Epithelial cell of esophagus (primary cell): ENCODE measurements at regions not wholly inside any gene's neighbourhood (a gene's known extent, or its start where the extent isn't known, plus 50 kb on each side); places are given as distances from the start of the nearest gene placed in this dataset.

Experiments
- DNase-seq: peaks from one replicate; pipeline ENCODE4 v3.0.0; 2010; ENCODE audit warnings: low read depth
- H3K4me3 ChIP-seq: 2 replicates; pipeline ENCODE4 v1.5.1; 2011; ENCODE audit warnings: mild to moderate bottlenecking, low read length, control low read depth
- TF ChIP-seq, protein P1 (sequence below): IDR thresholded peaks from 2 replicates; pipeline ENCODE4 v1.5.1; 2011; ENCODE audit warnings: low read depth, mild to moderate bottlenecking, low read length, control low read depth, inconsistent platforms; ENCODE audit not compliant: insufficient read depth; ENCODE audit errors: missing control alignments

DNA sequence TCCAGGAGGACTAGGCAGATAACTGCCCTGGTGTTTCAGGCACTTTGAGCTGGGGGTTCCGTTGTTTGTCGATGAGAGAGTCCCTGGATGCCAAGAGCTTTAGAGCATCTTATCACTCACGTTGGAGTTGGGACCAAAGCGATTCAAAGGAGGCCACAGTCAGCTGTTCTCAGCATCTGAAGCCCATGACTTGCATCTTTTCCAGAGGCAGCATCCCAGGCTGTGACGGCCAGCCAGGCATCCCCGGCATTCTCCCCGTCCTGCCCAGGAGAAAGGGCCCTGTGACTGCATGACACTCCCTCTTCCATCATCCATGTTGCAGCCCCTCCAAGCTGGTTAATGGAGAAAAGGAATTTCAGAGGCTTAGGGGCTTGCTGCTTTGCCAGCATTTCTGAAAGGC, 520.3 kb downstream of the CDH26 start:
- TF ChIP-seq, protein P1, sequence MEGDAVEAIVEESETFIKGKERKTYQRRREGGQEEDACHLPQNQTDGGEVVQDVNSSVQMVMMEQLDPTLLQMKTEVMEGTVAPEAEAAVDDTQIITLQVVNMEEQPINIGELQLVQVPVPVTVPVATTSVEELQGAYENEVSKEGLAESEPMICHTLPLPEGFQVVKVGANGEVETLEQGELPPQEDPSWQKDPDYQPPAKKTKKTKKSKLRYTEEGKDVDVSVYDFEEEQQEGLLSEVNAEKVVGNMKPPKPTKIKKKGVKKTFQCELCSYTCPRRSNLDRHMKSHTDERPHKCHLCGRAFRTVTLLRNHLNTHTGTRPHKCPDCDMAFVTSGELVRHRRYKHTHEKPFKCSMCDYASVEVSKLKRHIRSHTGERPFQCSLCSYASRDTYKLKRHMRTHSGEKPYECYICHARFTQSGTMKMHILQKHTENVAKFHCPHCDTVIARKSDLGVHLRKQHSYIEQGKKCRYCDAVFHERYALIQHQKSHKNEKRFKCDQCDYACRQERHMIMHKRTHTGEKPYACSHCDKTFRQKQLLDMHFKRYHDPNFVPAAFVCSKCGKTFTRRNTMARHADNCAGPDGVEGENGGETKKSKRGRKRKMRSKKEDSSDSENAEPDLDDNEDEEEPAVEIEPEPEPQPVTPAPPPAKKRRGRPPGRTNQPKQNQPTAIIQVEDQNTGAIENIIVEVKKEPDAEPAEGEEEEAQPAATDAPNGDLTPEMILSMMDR = no peak
- DNase-seq = no peak

DNA sequence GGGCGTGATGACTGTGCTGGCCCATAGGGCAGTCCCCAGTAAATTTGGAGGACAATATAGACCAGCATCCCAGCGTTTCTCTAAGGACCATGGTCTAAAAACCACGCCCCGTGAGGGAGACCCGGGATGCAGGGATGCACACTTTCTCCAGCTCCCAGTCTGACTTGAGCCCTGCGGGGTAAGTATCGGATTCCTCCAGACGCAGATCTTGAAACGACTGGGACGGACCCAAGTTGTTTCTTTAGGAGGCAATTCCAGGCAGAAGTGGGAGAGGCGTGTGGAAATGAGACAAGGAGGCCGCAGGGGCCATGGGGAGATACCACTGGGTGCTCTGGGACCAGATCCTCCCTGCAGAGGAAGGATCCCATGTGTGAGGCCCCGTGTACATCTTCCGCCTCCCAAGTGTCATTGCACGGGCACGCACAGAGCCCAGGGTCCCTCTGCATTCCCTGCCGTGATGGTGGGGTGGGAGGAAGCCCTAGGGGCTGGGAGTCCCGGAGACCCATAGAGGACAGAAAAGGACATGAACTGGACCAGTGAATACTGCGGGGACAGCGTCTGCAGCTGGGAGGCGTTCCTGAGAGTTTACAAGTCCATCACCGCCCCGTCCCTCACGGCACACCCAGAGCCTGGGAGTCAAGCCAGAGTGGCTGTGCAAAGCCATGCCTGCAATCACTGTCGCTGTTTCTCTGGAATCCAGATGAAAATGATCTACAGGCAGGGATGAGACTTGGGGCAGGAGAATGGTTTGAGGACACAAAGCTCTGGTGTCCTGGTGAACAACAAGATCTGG, 522.9 kb downstream of the CDH26 start:
- no peak for DNase-seq
- no peak overlapping the region for H3K4me3 ChIP-seq
- TF ChIP-seq, protein P1 = no peak

More for the DNA sequence above, 520.3 kb downstream of the CDH26 start:
- H3K4me3 ChIP-seq = no peak overlapping the region

DNA sequence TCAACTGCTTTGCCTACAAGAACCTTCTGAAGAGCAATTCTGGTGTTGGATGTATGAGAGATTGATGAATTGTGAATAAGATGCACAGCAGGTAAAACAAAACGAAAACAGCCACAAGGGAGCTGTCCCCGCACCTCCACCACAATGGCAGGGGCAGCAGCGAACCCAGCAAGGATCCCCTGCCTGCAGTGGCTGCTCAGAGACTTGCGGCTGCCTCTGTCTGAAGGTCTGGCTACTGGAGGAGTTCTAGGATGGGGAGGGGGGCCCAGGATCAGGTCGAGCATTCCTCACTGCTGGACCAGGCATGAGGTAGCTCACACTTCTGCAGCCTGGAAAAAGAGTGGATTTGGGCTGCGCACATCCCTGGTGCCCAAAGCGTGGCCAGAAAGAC, 523.5 kb downstream of the CDH26 start:
- no peak overlapping the region for H3K4me3 ChIP-seq
- no peak for DNase-seq
- TF ChIP-seq, protein P1 = no peak

DNA sequence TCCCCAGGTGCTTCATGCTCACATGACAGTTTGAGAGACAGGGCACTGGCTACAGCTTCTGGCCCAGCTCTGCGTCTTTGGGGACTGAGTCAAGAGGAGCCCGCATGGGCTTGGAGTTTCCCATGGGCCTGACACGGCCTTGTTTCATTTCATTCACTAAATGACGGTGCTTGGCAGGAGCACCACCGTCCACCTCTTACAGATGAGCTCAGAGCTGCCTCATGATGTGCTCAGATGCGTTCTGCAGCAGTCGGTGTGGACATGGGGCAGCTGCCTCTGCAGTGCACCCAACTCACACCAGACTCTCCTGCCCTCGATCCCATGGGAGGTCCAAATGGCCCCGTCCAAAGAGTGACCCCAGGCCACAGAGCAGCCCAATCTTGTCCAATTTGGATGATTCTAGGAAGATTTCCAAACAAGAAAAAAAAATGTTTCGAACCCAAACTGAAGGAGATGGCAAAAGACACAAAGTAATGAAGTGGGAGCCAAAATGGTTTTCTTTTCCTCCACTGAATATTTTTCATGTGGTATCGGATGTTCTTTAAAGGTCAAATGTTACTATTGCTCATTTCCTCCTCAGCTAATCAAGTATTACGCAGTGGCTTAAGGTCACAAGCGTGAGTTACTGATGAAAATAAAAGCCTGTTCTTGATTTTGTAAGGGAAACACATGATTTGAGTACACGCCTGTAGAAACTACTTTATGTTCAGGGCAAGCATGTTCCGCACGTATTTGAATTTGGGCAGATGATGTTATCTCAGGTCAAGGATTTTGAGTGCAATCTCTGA, 524.2 kb downstream of the CDH26 start:
- TF ChIP-seq, protein P1 = no peak
- no peak for DNase-seq
- H3K4me3 ChIP-seq = no peak overlapping the region

DNA sequence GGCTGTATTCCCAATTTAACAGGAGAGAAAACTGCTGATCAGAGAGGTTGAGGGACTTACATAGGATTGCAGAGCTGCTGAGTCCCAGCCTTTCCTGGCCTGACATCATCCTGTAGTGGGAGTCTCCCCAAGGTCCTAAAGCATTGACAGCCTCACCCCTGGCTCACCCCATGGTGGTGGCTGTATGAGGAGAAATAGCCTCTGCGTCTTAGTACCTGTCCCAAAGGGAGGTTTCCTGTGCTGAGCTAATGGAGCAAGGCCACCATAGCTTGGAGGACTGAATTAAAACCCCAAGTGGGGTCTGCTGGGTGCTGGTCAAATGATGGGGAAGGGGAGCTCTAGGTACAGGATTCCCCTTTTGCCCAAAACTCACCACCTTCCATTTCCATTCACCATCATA, 525.1 kb downstream of the CDH26 start:
- H3K4me3 ChIP-seq = no peak overlapping the region
- TF ChIP-seq, protein P1 = no peak
- DNase-seq = no peak

DNA sequence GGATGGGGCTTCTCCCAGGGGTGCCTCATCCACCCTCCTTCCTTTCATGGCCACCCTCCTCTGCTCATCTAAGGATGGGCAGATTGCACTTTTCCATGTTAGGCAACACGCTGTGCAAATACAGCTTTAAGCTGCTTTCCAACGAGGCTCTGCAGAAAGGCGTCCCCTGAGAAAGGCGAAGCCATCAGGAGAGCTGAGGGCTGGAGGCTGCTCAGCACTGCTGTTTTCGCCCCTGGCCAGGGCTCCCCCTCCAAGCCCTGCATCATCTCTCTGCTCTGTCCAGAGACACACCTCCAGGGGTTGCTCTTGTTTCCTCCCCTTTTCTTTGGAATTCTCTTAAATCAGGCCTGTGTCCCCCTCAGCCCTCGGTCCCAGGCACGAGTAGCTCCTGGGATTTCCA, 526.1 kb downstream of the CDH26 start:
- DNase-seq = no peak
- H3K4me3 ChIP-seq = no peak overlapping the region
- TF ChIP-seq, protein P1 = no peak
